DND-41 (cell line): ENCODE measurements at regions not wholly inside any gene's neighbourhood (a gene's known extent, or its start where the extent isn't known, plus 50 kb on each side); places are given as distances from the start of the nearest gene placed in this dataset.

Experiments used
- ATAC-seq: fragments of 200-7000 bp; cut with Tn5 transposase; 3 replicates; pipeline ENCODE4 v1.9.1; 2021; ENCODE audit warnings: low read depth; ENCODE audit not compliant: insufficient read depth
- DNase-seq: peaks from one replicate; pipeline ENCODE4 v3.0.0-alpha.2; 2020
- H2AFZ ChIP-seq: 2 replicates; pipeline ENCODE4 v1.6.0; 2012; ENCODE audit warnings: low read depth, low read length
- H3K27ac ChIP-seq: 2 replicates; pipeline ENCODE4 v1.5.1; 2012; ENCODE audit warnings: low read length, inconsistent platforms
- H3K27me3 ChIP-seq: fragments of 200-600 bp; sonication (generic); 2 replicates; pipeline ENCODE4 v1.6.0; 2012; ENCODE audit warnings: low read length, mild to moderate bottlenecking, inconsistent platforms; ENCODE audit not compliant: insufficient read depth, poor library complexity
- H3K36me3 ChIP-seq: 2 replicates; pipeline ENCODE4 v1.5.1; 2012; ENCODE audit warnings: low read length, inconsistent platforms; ENCODE audit not compliant: insufficient read depth
- H3K4me1 ChIP-seq: 2 replicates; pipeline ENCODE4 v1.5.1; 2012; ENCODE audit warnings: mild to moderate bottlenecking, low read length; ENCODE audit not compliant: insufficient read depth
- H3K4me2 ChIP-seq: 2 replicates; pipeline ENCODE4 v1.6.0; 2012; ENCODE audit warnings: mild to moderate bottlenecking, moderate library complexity, low read length, inconsistent platforms; ENCODE audit not compliant: insufficient read depth
- H3K4me3 ChIP-seq, 2 experiments: fragments of 200-600 bp in 1 of 2; shearing (Covaris generic) in 1 of 2; 2 replicates each; pipeline ENCODE4 v1.5.1; 2012 to 2016; ENCODE audit warnings: inconsistent platforms in 2 of 2, low read length in 2 of 2, mild to moderate bottlenecking in 2 of 2, low read depth in 1 of 2, moderate library complexity in 1 of 2
- H3K79me2 ChIP-seq: 2 replicates; pipeline ENCODE4 v1.6.0; 2012; ENCODE audit warnings: low read length, inconsistent platforms; ENCODE audit not compliant: insufficient read depth
- H3K9ac ChIP-seq: 2 replicates; pipeline ENCODE4 v1.6.0; 2012; ENCODE audit warnings: low read depth, mild to moderate bottlenecking, inconsistent platforms, low read length, moderate library complexity
- H3K9me3 ChIP-seq: 2 replicates; pipeline ENCODE4 v1.5.1; 2012; ENCODE audit warnings: low read length, moderate library complexity, mild to moderate bottlenecking, inconsistent platforms; ENCODE audit not compliant: insufficient read depth, severe bottlenecking
- H4K20me1 ChIP-seq: 2 replicates; pipeline ENCODE4 v1.6.0; 2012; ENCODE audit warnings: low read length; ENCODE audit not compliant: insufficient read depth
- CTCF ChIP-seq: IDR thresholded peaks from 2 replicates; pipeline ENCODE4 v1.5.1; 2012; ENCODE audit warnings: borderline replicate concordance, low read length, moderate library complexity, mild to moderate bottlenecking; ENCODE audit not compliant: poor library complexity, severe bottlenecking; ENCODE audit errors: extremely low read depth
- EZH2 ChIP-seq: IDR thresholded peaks from 3 replicates; pipeline ENCODE4 v1.6.1; 2012; ENCODE audit warnings: borderline replicate concordance, low read depth, mild to moderate bottlenecking, moderate library complexity, low read length, inconsistent platforms; ENCODE audit not compliant: severe bottlenecking

- peaks cover 31% of the 10 kb centered on the region for H3K4me1 ChIP-seq
- no peak for DNase-seq
- no peak overlapping the region for H2AFZ ChIP-seq
- H3K9ac ChIP-seq = no peak overlapping the region
- H3K9me3 ChIP-seq = no peaks in the 10 kb centered on the region
- no peak for TF ChIP-seq EZH2
- TF ChIP-seq CTCF = no peak
- H3K27me3 ChIP-seq = no peaks in the 10 kb centered on the region
- H3K4me3 ChIP-seq = no peak overlapping the region
- no peaks in the 10 kb centered on the region for H3K79me2 ChIP-seq
- no peaks in the 10 kb centered on the region for H4K20me1 ChIP-seq
- H3K4me2 ChIP-seq = no peak overlapping the region
- no peaks in the 10 kb centered on the region for H3K36me3 ChIP-seq
- ATAC-seq = no peak
- H3K27ac ChIP-seq = no peak overlapping the region
These were observed 176.1 kb upstream of the HS6ST1 start for GRCh38 chr2:128494640-128495321.

- Histone ChIP-seq H3K9me3 (no peaks in the 10 kb centered on the region), H2AFZ (no peak overlapping the region), H3K4me3 (no peak overlapping the region), H3K4me2 (no peak overlapping the region), H4K20me1 (no peaks in the 10 kb centered on the region), H3K4me1 (peaks cover 29% of the 10 kb centered on the region), H3K27ac (no peak overlapping the region), H3K27me3 (no peaks in the 10 kb centered on the region), H3K36me3 (no peaks in the 10 kb centered on the region), H3K9ac (no peak overlapping the region), H3K79me2 (no peaks in the 10 kb centered on the region)
- TF ChIP-seq CTCF = no peak
- TF ChIP-seq EZH2 = no peak
- ATAC-seq (no peak), DNase-seq (peak; percentile 2)
These were observed 177.4 kb upstream of the HS6ST1 start for GRCh38 chr2:128495996-128496547.

- Histone ChIP-seq H3K27me3 (no peaks in the 10 kb centered on the region), H4K20me1 (no peaks in the 10 kb centered on the region), H3K36me3 (no peaks in the 10 kb centered on the region), H3K9me3 (no peaks in the 10 kb centered on the region), H2AFZ (no peak overlapping the region), H3K27ac (no peak overlapping the region), H3K4me3 (no peak overlapping the region), H3K9ac (no peak overlapping the region), H3K4me1 (peaks cover 29% of the 10 kb centered on the region), H3K4me2 (no peak overlapping the region), H3K79me2 (no peaks in the 10 kb centered on the region)
- no peak for DNase-seq
- TF ChIP-seq CTCF (no peak), EZH2 (no peak)
- ATAC-seq = no peak
These were observed 178.0 kb upstream of the HS6ST1 start for GRCh38 chr2:128496700-128497099.
